SU-DHL-6 (cell line): ENCODE measurements at regions not wholly inside any gene's neighbourhood (a gene's known extent, or its start where the extent isn't known, plus 50 kb on each side); places are given as distances from the start of the nearest gene placed in this dataset.

ENCODE experiments used
- EZH2phosphoT487 ChIP-seq: fragments of 200-600 bp; sonication (generic), shearing (Covaris generic); conservative IDR thresholded peaks from 2 replicates; pipeline ENCODE4 v1.6.1; 2018; ENCODE audit warnings: mild to moderate bottlenecking, antibody characterized with exemption, low read length, moderate library complexity, mixed read lengths
- TF ChIP-seq, protein P1 (sequence below): fragments of 200-600 bp; sonication (generic); IDR thresholded peaks from one replicate; pipeline ENCODE4 v1.5.1; 2017; ENCODE audit warnings: antibody characterized with exemption, mild to moderate bottlenecking, low read length, moderate library complexity; ENCODE audit not compliant: insufficient read depth, poor library complexity, severe bottlenecking

DNA sequence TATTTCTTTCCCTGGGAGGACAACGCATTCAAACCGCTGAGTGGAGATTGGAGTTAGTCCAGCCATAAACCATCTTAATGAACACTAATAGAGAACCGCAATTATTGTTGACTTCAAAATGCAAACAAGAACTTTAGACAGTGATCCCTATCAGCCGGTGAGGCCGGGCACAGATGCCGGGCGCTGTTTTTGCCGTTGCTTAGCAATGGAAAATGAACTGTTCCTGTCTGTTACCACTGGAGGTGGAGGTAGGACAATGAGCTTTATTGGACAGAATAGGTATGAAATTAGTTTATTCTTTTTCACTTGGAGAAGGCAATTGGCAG lies 216.8 kb downstream of the TTC8 start:
- TF ChIP-seq, protein P1, sequence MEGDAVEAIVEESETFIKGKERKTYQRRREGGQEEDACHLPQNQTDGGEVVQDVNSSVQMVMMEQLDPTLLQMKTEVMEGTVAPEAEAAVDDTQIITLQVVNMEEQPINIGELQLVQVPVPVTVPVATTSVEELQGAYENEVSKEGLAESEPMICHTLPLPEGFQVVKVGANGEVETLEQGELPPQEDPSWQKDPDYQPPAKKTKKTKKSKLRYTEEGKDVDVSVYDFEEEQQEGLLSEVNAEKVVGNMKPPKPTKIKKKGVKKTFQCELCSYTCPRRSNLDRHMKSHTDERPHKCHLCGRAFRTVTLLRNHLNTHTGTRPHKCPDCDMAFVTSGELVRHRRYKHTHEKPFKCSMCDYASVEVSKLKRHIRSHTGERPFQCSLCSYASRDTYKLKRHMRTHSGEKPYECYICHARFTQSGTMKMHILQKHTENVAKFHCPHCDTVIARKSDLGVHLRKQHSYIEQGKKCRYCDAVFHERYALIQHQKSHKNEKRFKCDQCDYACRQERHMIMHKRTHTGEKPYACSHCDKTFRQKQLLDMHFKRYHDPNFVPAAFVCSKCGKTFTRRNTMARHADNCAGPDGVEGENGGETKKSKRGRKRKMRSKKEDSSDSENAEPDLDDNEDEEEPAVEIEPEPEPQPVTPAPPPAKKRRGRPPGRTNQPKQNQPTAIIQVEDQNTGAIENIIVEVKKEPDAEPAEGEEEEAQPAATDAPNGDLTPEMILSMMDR: no peak
- no peak for TF ChIP-seq EZH2phosphoT487
